HG03103 (cell line): ENCODE measurements at regions not wholly inside any gene's neighbourhood (a gene's known extent, or its start where the extent isn't known, plus 50 kb on each side); places are given as distances from the start of the nearest gene placed in this dataset.

ENCODE experiments used
- ATAC-seq: cut with Tn5 transposase; IDR thresholded peaks from one replicate; pipeline ENCODE4 v1.9.1; 2021; ENCODE audit warnings: low read depth; ENCODE audit not compliant: unreplicated experiment

DNA sequence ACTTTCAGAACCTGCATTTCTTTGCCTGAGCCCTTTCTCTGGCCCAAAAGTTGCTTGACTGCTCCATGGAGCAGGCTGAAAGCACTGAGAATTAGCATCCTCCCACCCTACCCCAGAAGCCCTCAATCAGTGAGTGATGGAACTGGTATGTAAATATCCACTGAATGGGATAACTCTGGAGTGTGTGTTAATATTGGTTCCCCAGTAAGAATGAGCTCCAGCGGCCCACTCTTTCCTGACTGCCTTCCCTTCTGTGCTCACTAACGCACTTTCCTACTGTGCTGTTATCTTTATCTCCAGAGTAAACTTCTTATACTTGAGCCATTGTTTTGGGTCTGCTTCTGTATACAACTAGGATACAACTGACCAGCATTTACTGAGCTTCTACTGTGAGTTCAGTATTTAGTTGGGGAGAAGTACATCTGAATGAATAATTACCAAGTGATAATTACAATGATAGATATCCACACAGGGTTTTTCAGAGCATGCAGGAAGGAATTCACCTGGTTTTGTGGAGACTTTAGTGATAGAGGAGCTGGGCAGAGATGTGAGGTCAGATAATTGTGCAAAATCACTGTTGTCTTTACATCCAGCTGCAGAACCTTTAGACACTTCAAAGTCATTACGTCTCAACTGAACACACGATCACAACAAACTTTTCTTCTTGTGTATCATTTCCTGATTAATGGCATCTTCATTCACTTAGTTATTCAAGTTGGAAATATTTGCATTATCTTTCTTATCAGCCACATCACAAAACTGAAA lies 149.2 kb upstream of the BTG1 start:
- no peak for ATAC-seq

DNA sequence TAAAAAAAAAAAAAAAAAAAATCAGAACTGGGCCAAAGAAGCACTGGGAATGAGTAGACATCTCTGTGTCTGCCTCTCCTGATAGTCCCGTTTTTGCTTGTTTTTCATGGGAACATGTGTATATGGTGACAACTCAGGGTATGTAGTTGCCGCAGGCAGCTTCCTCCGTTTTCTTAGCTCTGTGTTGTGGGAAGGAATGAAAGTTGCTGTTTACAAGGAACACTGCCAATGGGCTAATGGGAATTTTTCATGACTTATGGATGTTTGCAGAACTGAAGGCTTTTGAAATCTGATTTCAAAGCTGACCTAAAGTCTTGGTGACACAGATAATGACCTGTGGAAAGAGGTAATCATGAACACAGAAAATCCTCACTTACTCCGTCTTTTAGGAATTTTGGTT lies 146.4 kb upstream of the BTG1 start:
- no peak for ATAC-seq

DNA sequence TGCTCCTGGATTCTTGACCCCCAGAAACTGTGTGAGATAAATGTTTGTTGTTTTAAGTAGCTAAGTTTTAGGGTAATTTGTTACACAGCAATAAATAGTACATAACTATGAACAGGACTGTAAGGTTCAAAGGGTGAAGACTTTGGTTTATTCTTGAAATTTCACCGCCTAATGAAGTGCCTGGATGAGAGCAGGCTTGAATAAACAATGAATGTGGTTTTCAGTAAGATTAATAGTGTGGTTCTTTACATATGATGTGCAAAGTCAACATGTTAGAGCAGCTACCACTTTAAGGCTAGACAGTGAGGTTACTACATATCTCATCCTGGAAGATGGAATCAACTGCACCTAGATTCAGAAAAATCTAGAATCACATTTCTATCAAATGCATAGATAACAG lies 145.2 kb upstream of the BTG1 start:
- ATAC-seq = no peak

DNA sequence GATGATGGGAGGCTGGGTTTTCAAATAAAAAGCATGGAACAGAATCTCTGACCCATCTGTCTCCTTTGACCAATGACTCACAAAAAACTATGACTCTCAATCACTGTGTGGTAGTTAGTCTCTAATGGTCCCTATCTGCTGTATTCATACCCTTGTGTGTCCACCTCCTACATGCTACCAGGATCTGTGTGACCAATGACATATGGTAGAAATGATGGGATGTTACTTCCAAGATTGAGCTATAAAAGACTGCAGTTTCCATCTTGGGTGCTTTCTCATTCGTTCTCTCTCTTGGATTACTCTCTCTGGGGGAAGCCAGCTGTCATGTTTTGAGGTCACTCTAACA lies 144.7 kb upstream of the BTG1 start:
- no peak for ATAC-seq

DNA sequence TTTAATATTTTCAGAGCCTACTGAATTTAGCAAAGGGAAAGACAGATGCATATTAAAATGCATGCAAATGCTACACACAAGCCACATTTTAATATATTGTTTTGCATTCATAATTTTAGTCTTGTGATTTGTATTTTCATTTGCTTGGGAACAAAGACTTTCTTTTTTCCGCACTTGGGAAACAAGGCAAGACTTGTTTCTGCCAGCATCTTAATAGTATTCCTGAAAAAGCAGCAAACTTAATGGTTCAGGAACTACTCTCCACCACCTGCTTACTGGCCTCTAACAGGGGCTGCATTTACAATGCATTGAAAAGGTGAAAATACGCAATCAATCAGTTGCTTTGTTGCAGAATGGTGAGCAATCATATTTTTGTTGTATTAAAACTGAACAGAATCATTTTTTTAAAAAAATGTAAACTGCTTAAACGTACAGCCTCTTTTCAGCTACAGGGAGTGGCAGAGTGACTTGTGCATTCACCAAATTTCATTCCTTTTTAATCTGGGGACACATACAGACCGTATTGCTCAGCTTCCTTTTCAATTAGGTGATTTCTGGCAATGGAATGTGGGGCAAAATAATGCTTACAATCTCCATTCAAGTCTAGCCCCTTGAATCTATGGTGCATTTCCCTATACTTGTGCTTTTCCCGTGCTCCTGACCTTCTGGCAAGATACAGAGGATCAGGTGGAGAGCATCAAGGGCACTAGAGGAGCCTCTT lies 144.1 kb upstream of the BTG1 start:
- no peak for ATAC-seq

DNA sequence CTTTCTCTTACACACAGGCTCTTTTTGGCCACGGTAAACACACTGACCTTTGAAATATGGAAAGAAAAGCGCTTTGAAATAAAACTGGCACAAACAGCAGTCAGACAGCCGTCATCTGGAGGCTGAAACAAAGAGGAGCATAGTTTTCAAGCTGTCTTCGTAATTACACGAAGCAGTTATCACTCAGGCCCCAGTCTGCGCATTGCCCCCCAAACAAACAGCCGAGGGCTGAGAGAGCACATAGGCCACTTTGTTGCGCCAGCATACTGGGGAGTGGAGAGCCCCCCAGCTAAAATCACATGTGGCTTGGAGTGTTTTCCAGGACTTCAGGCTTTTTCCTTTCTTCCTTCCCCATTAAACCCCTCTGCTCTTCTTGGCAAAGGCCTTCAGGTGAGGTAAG lies 142.9 kb upstream of the BTG1 start:
- ATAC-seq = no peak

DNA sequence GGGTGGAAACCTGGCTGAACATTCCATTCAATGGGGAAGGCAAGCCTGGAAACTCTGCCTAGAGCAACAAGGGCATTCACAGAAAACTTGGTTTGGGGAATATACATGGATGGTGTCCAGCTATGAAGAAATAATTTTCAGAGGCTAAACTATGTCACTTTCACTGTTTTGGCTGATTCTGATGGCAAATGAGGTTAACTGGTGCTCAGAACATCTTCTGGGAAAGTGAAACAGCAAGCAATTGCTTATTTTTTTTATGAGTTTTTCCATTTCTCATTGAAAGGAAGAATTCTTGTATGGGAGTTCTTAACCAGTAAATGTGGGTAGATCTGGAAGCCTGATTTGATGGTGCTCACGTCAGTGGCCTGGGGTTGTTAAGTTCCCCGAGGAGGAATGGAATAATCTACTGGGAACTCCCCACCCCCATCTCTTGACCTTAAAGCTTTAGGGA lies 132.8 kb upstream of the BTG1 start:
- no peak for ATAC-seq

DNA sequence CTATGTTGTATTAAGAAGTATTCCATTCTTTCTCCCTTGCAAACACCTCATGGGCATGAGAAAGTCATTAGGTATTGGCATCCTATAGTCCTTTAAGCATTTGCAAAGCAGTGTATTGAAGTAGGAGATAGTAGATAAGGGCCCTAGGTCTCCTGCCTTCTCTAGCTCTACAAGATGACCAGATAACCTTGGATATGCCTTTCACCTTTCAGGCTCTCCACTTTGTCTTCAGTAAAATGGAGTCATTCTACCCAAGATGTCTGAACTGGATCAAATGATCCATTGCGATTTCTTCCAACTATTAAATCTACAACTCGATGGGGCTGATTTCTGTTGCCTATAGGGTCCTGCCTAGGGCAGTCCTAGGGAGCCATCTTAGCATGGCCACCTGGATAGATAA lies 132.1 kb upstream of the BTG1 start:
- ATAC-seq = no peak

DNA sequence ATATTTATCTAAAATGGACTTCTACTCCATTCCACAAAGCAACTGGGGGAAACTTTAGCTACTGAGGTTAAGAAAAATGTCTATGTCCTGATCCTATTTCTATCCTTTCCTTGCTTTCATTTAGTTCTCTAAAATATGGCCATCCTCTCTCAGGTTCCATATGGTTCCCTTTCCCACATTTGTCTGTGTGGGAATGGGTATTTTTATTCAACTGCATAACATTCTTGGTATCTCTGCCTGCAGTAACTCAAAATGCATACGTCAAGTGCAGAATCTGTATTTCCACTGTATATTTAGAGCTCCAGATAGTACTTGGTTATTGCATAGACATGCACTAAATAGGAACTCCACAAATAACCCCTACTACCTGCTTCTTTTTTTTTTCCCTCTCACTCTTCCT lies 130.6 kb upstream of the BTG1 start:
- no peak for ATAC-seq

DNA sequence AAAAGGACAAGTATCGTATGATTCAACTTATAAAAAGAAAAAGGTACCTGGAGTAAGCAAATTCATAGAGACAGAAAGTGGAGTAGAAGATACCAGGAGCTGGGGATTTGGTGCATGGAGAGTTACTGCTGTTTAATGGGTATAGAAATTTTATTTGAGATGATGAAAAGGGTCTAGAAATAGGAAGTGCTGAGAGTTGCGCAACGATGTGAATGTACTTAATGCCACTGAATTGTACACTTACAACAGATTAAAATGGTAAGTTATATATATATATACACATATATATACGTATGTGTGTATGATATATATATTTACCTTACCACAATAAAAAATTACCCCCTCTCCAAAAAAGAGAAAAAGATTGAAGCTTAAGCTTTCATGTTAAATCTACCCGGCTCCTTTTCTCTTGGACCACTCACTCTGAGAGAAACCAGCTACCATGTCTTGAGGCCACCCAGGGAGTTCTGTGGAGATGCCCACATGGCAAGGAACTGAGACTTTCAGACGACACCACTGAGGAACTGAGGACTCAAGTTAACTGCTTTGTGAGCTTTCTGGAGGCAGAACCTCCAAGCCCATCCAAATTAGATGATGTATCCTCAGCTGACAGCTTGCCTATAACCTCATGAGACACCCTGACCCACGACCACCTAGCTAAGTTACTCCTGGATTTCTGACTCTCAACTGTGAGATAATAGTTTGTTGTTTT lies 130.0 kb upstream of the BTG1 start:
- ATAC-seq = no peak

DNA sequence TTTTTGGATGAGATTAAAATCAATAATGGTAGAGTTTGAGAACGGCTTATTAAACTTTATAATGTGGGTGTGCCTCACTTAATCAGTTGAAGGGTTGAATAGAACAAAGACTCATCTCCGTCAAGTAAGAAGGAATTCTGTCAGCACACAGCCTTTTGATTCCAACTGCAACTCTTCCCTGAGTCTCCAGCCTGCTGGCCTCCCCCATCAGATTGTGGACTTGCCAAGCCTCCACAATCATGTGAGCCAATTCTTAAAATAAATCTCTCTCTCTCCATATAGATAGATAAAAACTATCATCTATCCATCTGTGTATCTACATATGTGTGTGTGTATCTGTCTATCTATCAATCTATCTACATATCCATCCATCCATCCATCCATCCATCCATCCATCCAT lies 127.4 kb upstream of the BTG1 start:
- no peak for ATAC-seq

DNA sequence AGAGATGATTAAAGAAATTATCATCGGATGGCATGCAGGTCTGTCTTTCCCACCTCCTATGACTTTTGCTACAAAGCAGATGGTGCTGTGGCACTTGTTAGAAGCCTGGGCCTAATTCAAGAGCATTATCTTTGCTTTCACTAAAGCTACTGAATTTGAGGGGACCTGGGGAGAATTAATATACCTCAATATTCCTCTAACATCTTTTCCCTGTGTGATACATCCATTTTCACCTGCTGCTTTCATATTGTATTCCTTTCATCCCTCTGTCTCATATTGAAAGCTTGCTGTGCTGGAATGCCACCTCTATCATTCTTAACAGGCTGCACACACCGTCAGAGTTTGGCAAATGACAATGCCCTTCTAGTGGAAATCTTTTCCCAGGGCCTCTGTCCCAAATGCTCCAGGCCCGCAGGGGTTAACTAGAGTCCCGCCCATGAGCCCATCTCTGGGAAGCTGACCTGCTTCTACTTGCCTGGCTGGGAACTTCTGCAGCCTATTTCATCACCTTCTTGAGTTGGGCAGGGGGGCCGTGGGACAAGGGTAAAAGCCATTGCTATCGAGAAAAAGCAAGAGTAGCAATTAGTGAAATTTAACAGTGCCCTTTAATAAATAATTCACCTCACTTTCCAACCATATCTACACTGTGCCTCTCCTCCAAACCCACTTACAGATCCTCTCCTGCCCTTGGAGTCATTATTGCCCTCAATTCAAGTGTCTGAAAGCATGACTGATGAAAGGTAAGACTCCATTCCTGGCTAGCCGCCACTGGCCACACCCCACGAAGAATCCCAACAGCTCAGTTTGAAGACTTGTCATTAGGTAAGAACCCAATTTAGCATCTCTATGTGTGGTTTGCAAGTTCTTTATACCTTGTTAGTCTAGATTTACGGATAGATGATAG lies 126.7 kb upstream of the BTG1 start:
- ATAC-seq = no peak

DNA sequence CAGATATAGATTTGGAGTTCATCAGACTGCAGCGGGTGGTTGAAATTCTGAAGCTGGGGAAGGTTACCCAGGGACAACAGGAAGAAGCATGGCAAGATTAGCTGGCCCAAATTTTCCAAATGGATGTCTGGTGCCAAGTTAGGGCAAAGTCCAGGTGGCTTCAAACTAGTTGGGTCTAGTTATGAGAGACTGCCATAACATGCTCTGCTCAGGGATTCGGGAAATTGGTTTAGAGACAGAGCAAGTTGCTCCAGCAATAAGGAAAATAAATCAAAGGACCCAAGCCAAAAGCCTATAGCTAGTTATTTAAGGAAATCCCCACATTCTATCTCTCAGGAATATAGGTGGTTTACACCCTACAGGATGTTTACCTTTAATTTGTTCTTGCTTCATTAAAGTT lies 125.7 kb upstream of the BTG1 start:
- no peak for ATAC-seq

DNA sequence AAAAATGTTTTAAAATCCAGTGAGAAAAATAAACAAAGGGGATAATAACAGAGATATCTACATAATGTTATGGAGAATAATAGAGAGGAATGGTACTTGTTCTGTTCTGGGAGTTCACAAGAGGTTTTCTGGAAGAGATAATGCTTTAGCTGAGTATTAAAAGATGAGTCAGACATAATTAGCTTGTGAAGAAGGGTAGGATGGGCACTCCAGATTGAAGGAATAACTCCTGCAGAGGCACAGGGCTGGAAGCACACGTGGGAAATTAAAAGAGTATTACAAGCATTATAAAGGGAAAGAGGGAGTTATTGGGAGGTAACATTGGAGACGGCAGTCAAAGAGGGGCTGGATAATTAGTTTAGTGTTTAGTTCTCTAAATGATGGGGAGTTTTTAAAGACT lies 124.9 kb upstream of the BTG1 start:
- no peak for ATAC-seq

DNA sequence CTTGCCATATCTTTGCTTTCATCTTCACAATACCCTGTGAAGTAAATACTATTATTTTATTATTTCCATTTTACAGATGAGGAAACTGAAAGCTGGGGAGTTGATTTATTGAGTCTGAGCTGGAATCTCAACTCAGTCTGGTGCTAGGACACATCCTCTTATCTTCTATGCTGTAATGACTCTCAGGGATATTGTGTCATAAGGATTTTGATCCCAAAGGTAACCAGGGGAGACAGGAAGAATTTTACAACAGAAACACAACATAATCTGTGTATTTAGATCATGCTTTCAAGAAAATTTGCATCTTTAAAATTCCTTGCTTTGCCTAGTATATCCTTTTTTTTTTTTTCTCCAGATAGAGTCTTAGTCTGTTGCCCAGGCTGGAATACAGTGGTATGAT lies 123.3 kb upstream of the BTG1 start:
- ATAC-seq = no peak

DNA sequence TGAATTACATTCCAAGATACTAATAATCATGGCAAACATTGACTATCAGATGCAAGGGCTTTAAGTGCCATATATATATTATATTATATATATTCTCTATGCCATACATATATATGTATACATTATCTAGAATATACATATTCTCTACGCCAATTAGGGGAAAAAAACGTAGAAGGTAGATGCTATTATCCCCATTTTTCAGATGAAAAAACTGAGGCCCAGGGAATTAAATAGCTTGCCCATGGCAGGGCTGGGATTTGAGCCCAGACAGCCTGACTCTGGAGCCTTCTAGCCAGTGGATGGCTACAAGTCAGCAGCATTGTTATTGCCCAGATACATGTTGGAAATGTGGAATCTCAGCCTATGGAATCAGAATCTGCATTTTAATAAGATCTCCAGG lies 116.0 kb upstream of the BTG1 start:
- no peak for ATAC-seq

DNA sequence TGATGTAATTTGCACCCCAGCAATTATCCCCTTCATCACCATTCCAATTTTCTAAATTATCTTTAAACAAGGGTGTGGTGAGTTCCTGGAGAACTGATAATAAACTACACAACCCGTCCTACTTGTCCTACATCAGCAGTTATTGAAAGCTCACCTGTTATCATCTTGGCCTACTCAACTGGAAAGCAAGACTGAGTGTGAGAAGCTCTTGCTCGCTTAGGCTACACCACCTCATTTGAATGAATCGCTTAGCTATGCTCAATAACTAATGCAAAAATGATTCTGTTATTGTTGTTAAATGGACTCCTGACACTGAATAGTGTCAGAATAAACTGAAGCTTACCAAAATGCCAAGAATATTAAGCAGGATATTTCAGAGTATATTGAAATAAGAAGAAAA lies 115.4 kb upstream of the BTG1 start:
- ATAC-seq = no peak

DNA sequence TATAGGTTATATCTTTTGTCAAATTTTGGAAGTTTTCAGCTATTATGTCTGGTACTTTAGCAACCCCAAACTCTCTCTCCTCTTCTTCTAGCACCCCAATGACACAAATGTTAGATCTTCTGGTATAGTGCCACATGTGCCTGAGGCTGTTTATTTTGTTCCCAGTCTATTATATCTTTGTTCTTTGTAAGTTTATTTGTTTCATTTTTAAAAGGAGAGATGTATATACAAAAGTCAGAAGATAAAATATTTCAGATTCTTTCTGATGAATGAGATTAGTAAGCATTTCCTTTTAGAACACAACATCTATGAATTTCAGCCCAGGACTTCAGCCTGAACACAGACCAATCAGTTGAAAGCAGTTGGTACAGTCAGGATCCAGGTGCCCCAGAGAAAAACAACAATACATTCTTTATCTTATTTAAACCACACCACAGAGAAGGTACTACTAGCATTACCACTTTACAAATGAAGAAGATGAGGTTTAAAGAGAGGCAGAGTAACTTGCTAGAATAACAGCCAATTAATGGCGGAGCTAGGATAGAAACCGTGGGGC lies 114.1 kb upstream of the BTG1 start:
- ATAC-seq = no peak

DNA sequence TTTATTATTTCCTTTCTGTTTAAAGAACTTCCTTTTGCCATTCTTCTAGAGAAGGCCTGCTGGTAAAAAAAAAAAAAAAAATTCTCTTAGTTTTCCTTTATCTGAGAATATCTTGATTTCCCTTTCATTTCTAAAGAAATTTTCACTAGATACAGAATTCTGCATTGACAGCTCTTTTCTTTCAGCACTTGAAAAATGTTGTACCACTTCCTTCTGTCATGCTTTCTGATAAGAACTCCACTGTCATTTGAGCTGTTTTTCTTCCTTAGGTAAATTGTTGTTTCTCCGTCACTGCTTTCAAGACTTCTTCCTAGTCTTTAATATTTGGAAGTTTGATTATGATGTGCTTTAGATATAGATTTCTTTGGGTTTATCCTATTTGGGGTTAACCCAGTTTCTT lies 113.6 kb upstream of the BTG1 start:
- ATAC-seq = no peak

DNA sequence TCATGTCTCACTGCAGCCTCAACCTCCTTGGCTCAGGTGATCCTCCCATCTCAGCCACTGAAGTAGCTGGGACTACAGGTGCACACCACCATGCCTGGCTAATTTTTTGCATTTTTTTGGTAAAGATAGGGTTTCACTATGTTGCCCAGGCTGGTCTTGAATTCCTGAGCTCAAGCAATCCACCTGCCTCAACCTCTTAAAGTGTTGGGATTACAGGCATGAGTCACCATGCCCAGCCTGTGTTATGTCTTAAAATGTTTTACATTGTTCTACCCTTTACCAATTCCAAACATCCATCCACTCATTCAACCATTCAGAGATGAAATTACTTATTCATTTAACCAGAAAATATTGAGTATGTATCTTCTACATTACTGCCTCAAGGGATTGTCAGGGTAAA lies 111.6 kb upstream of the BTG1 start:
- no peak for ATAC-seq

DNA sequence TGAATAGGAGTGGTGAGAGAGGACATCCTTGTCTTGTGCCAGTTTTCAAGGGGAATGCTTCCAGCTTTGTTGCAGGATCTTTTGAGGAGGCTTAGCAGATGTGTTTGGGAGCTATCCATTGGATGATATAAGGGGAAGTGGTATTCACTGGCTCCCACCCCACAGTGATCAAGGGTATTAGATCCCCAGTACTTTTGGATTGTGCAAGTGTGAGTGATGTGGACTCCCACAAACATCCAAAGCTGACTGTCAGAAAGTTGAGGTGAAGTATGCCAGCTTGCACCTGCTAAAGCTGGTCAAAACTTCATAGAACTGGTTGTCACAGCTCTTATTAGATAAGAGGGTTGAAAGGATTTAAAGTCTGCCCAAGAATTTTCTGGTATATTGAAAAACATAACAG lies 110.1 kb upstream of the BTG1 start:
- ATAC-seq = no peak
